HG02759 (cell line): ENCODE measurements at regions not wholly inside any gene's neighbourhood (a gene's known extent, or its start where the extent isn't known, plus 50 kb on each side); places are given as distances from the start of the nearest gene placed in this dataset.

Experiments used
- ATAC-seq: cut with Tn5 transposase; IDR thresholded peaks from one replicate; pipeline ENCODE4 v1.9.1; 2021; ENCODE audit warnings: mild to moderate bottlenecking, moderate library complexity; ENCODE audit not compliant: unreplicated experiment

- ATAC-seq, result no peak
Measured at GRCh38 chr12:23431006-23431405, 518.5 kb downstream of the SOX5 start.

GRCh38 chr12:23433121-23433520 lies 516.3 kb downstream of the SOX5 start:
- ATAC-seq, result no peak

- no peak for ATAC-seq
Measured at GRCh38 chr12:23434154-23434553, 515.3 kb downstream of the SOX5 start.

GRCh38 chr12:23446746-23447145 lies 502.7 kb downstream of the SOX5 start:
- ATAC-seq, result no peak

- no peak for ATAC-seq
Measured at GRCh38 chr12:23450810-23451209, 498.7 kb downstream of the SOX5 start.

- ATAC-seq, result no peak
Measured at GRCh38 chr12:23455283-23455682, 494.2 kb downstream of the SOX5 start.

- ATAC-seq, result no peak
Measured at GRCh38 chr12:23458640-23459039, 490.8 kb downstream of the SOX5 start.

- no peak for ATAC-seq
Measured at GRCh38 chr12:23462546-23462945, 486.9 kb downstream of the SOX5 start.

GRCh38 chr12:23463172-23463571 lies 486.3 kb downstream of the SOX5 start:
- no peak for ATAC-seq

- ATAC-seq, result no peak
Measured at GRCh38 chr12:23464241-23464812, 485.1 kb downstream of the SOX5 start.

- no peak for ATAC-seq
Measured at GRCh38 chr12:23472329-23472971, 477.0 kb downstream of the SOX5 start.

GRCh38 chr12:23473071-23473470 lies 476.4 kb downstream of the SOX5 start:
- ATAC-seq, result no peak

GRCh38 chr12:23474438-23474976 lies 475.0 kb downstream of the SOX5 start:
- no peak for ATAC-seq
